ENCODE measurements at regions not wholly inside any gene's neighbourhood (a gene's known extent, or its start where the extent isn't known, plus 50 kb on each side); places are given as distances from the start of the nearest gene placed in this dataset.

- H3K4me3 ChIP-seq (ENCODE audit: control insufficient read depth, low read depth, low read length) = no peak overlapping the region
- no peak for DNase-seq (ENCODE audit: low read depth)
- TF ChIP-seq CTCF (conservative IDR thresholded peaks at IDR 0.05; ENCODE audit: control insufficient read depth, insufficient read depth, low read depth, low read length) = no peak
These were observed 534.3 kb downstream of the SOX5 start for GRCh38 chr12:23415180-23415579.

GRCh38 chr12:23421556-23421955 is 527.9 kb downstream of the SOX5 start:
- TF ChIP-seq CTCF (conservative IDR thresholded peaks at IDR 0.05; ENCODE audit: control insufficient read depth, insufficient read depth, low read depth, low read length) = no peak
- no peak overlapping the region for H3K4me3 ChIP-seq (ENCODE audit: control insufficient read depth, low read depth, low read length)
- no peak for DNase-seq (ENCODE audit: low read depth)

GRCh38 chr12:23423097-23423687 is 526.3 kb downstream of the SOX5 start:
- DNase-seq (ENCODE audit: low read depth) = no peak
- no peak for TF ChIP-seq CTCF (conservative IDR thresholded peaks at IDR 0.05; ENCODE audit: control insufficient read depth, insufficient read depth, low read depth, low read length)
- no peak overlapping the region for H3K4me3 ChIP-seq (ENCODE audit: control insufficient read depth, low read depth, low read length)

GRCh38 chr12:23423796-23424195 is 525.7 kb downstream of the SOX5 start:
- no peak for TF ChIP-seq CTCF (conservative IDR thresholded peaks at IDR 0.05; ENCODE audit: control insufficient read depth, insufficient read depth, low read depth, low read length)
- DNase-seq (ENCODE audit: low read depth) = no peak
- H3K4me3 ChIP-seq (ENCODE audit: control insufficient read depth, low read depth, low read length) = no peak overlapping the region

GRCh38 chr12:23424685-23425084 is 524.8 kb downstream of the SOX5 start:
- H3K4me3 ChIP-seq (ENCODE audit: control insufficient read depth, low read depth, low read length) = no peak overlapping the region
- TF ChIP-seq CTCF (conservative IDR thresholded peaks at IDR 0.05; ENCODE audit: control insufficient read depth, insufficient read depth, low read depth, low read length) = no peak
- no peak for DNase-seq (ENCODE audit: low read depth)

GRCh38 chr12:23426328-23426727 is 523.1 kb downstream of the SOX5 start:
- no peak for DNase-seq (ENCODE audit: low read depth)
- H3K4me3 ChIP-seq (ENCODE audit: control insufficient read depth, low read depth, low read length) = no peak overlapping the region
- no peak for TF ChIP-seq CTCF (conservative IDR thresholded peaks at IDR 0.05; ENCODE audit: control insufficient read depth, insufficient read depth, low read depth, low read length)

GRCh38 chr12:23428758-23429157 is 520.7 kb downstream of the SOX5 start:
- no peak for DNase-seq (ENCODE audit: low read depth)
- H3K4me3 ChIP-seq (ENCODE audit: control insufficient read depth, low read depth, low read length) = no peak overlapping the region
- no peak for TF ChIP-seq CTCF (conservative IDR thresholded peaks at IDR 0.05; ENCODE audit: control insufficient read depth, insufficient read depth, low read depth, low read length)

All from fibroblast of mammary gland (primary cell).